ENCODE measurements at regions not wholly inside any gene's neighbourhood (a gene's known extent, or its start where the extent isn't known, plus 50 kb on each side); places are given as distances from the start of the nearest gene placed in this dataset.

DNA sequence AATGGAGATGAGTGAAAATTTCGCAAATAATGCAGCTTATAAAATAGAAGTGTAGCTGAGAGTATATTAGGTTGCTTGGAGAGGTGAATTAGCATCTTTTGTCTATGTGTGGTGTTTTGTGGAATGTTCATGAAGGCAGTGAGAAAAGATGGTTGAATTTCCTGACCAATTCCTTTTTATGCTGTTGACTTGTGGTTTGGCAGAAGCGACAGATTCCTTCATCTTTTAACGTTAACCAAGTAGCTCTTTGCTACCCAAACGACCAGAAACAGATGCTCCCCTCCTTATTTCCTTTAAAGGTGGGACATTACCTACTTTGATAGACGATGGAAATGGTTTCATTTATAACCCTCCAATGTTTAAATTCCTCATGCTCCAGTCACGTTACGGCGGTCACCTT, 390.5 kb downstream of the QKI start:
- FAIRE-seq (peak; percentile 44), ATAC-seq (no peak), DNase-seq (ENCODE audit: extremely low read depth in 1 of 4, low spot score in 3 of 4) (no peak)
- no peak overlapping the region for H3K9ac ChIP-seq (ENCODE audit: insufficient read depth in 1 of 2, low read depth in 2 of 2, low read length in 2 of 2)
- H3K4me2 ChIP-seq (ENCODE audit: insufficient read depth, low read length): no peak overlapping the region
- in situ Hi-C loops (cut with MboI) (no loop called here), intact Hi-C loops (cut with micrococcal nuclease) (no loop called here)
- peaks cover 0 to 4% of the 10 kb centered on the region in 2 experiments; a peak in 1 of 5 replicates for H3K27me3 ChIP-seq (ENCODE audit: control insufficient read depth in 2 of 2, insufficient read depth in 2 of 2, low read length in 2 of 2)
- peak overlapping the region; percentile 72 for H2AFZ ChIP-seq (ENCODE audit: low read depth, low read length)
- no peaks in the 10 kb centered on the region for H3K36me3 ChIP-seq (ENCODE audit: control insufficient read depth, insufficient read depth, low read length)
- CTCF ChIA-PET (ENCODE audit: low intra/inter-chr PET ratio): no interaction called here
- no peak for TF ChIP-seq NEUROD1 (IDR thresholded peaks at IDR 0.05; ENCODE audit: borderline replicate concordance, low read depth, low read length, partially characterized antibody)
- no peak for TF ChIP-seq RAD51 (IDR thresholded peaks at IDR 0.05; ENCODE audit: borderline replicate concordance, low read depth)
- TF ChIP-seq YY1 (IDR thresholded peaks at IDR 0.05; ENCODE audit: borderline replicate concordance in 1 of 3, control insufficient read depth in 1 of 3, extremely low read depth in 1 of 3, insufficient read depth in 3 of 3, insufficient read length in 1 of 3, insufficient replicate concordance in 2 of 3, low read depth in 1 of 3, low read length in 2 of 3): no peak
- no peak for TF ChIP-seq PCBP2 (IDR thresholded peaks at IDR 0.05; ENCODE audit: low read depth, low read length, poor library complexity, severe bottlenecking)
- no peak for TF ChIP-seq PML (IDR thresholded peaks at IDR 0.05; ENCODE audit: low read length)
- TF ChIP-seq ZNF583 (CRISPR knock-in tag; IDR thresholded peaks at IDR 0.05): no peak
- no peak for TF ChIP-seq IRF2 (CRISPR knock-in tag; IDR thresholded peaks at IDR 0.05)
- no peak overlapping the region for H3K27ac ChIP-seq (ENCODE audit: extremely low read depth, low read depth, low read length)
- no peaks in the 10 kb centered on the region for H4K20me1 ChIP-seq (replicated peaks; ENCODE audit: control insufficient read depth, insufficient read depth, low read length)
- peaks cover 0 to 3% of the 10 kb centered on the region in 2 experiments; a peak in 2 of 5 replicates for H3K4me1 ChIP-seq (replicated peaks in 1 of 2; ENCODE audit: control insufficient read depth in 2 of 2, insufficient read depth in 2 of 2, low read length in 2 of 2)
- no peaks in the 10 kb centered on the region for H3K79me2 ChIP-seq (ENCODE audit: control insufficient read depth, insufficient read depth, low read length)
- no peaks in the 10 kb centered on the region for H3K9me3 ChIP-seq (replicated peaks; ENCODE audit: control insufficient read depth, insufficient read depth, low read depth, low read length)
- BruUV-seq (replicated peaks): no TSS peak
- POLR2A ChIA-PET: interaction anchor here (1.1 kb wide), 1 partner anchor 27 kb away, joined by 4 read pairs; no protein-coding TSS in a partner anchor
- no peaks in the 10 kb centered on the region for H3K9me1 ChIP-seq (ENCODE audit: control insufficient read depth, insufficient read depth, low read length)
- no peak overlapping the region for H3K4me3 ChIP-seq
- WGBS (ENCODE audit: insufficient coverage, low coverage, missing lambda C conversion rate): 19% methylated on average over 8 of the region's 8 CpGs

Measured in K562 (cell line).